ENCODE measurements at regions not wholly inside any gene's neighbourhood (a gene's known extent, or its start where the extent isn't known, plus 50 kb on each side); places are given as distances from the start of the nearest gene placed in this dataset.

DNA sequence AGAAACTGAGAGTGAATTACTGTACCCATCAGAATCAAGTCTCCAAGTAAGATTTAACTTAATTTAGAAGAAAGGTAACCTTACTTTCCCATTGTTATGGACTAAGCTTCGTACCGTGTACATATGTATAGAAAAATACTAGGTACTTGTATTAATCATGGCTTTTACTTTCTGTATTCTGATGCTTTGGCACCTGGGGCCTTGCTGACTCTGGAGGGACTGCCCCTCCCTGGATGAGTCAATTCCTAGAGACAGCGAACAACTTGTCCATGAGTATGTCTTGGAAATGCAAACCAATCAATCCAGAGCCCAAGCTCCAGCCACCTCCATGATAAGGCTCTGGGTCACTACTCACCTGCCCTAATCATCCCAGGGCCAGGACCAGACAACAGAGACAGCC is 50.0 kb upstream of the DGKG start:
- DNase-seq (ENCODE audit: low spot score): no peak

All from cerebellar cortex (tissue), 1 donor.